NT2/D1 (cell line): ENCODE measurements at regions not wholly inside any gene's neighbourhood (a gene's known extent, or its start where the extent isn't known, plus 50 kb on each side); places are given as distances from the start of the nearest gene placed in this dataset.

Experiments used
- YY1 ChIP-seq: IDR thresholded peaks from 2 replicates; pipeline ENCODE4 v1.6.1; 2011; ENCODE audit not compliant: insufficient read length, insufficient read depth
- ZNF274 ChIP-seq: IDR thresholded peaks from 2 replicates; pipeline ENCODE4 v1.6.1; 2011; ENCODE audit warnings: mild to moderate bottlenecking, low read depth, low read length

- no peak for TF ChIP-seq ZNF274
- no peak for TF ChIP-seq YY1
Observed at GRCh38 chr17:77579131-77579530, 379.4 kb upstream of the TNRC6C start.
